B cell (primary cell): ENCODE measurements at regions not wholly inside any gene's neighbourhood (a gene's known extent, or its start where the extent isn't known, plus 50 kb on each side); places are given as distances from the start of the nearest gene placed in this dataset.
"Not testable (repeated sequence)": the region's sequence is repeated elsewhere in the genome, so short reads cannot be mapped to it uniquely, and the experiment has no call there.

ENCODE experiments used
- ATAC-seq: fragments of 200-7000 bp; cut with Tn5 transposase; one replicate; pipeline ENCODE4 v1.10.0; 2021; ENCODE audit warnings: low read depth, mild to moderate bottlenecking, moderate number of reproducible peaks, moderate library complexity
- CTCF ChIA-PET: fragments of 350-600 bp; sonication (Branson Sonifier 250); formaldehyde crosslinking; loops from one replicate; lab custom pipeline; 2021; ENCODE audit warnings: antibody characterized with exemption, inconsistent platforms; lab: Charles Lee
- POLR2A ChIA-PET: fragments of 350-600 bp; sonication (Branson Sonifier 250); formaldehyde crosslinking; loops from one replicate; lab custom pipeline; 2021; ENCODE audit warnings: antibody characterized with exemption; lab: Charles Lee
- DNase-seq: peaks from one replicate; pipeline ENCODE4 v3.0.0; 2013
- H2AFZ ChIP-seq: 2 replicates; pipeline ENCODE4 v1.6.1; 2012; ENCODE audit warnings: mild to moderate bottlenecking, low read depth, low read length; ENCODE audit not compliant: insufficient read depth, poor library complexity, severe bottlenecking
- H3K27ac ChIP-seq, 2 donors: 1 replicate in 1 of 2; 2 replicates in 1 of 2; pipeline ENCODE4 v1.5.1; 2012 to 2013; ENCODE audit warnings: low read length in 2 of 2, mild to moderate bottlenecking in 2 of 2, moderate library complexity in 1 of 2
- H3K27me3 ChIP-seq, 4 experiments: fragments of 200-600 bp in 1 of 4; sonication (generic) in 1 of 4; replicated peaks in 1 of 4; 1 replicate in 2 of 4; 2 replicates in 2 of 4; pipeline versions ENCODE4 v1.6.1 to v1.7.0; 2013 to 2016; ENCODE audit warnings: low read length in 3 of 4, mild to moderate bottlenecking in 2 of 4, mixed read lengths in 1 of 4, moderate library complexity in 1 of 4; ENCODE audit not compliant: insufficient read depth in 4 of 4, control insufficient read depth in 3 of 4; ENCODE audit errors: control extremely low read depth in 1 of 4
- H3K36me3 ChIP-seq, 2 experiments: replicated peaks in 1 of 2; 1 replicate in 1 of 2; 2 replicates in 1 of 2; pipeline versions ENCODE4 v1.6.1 to v1.7.1; 2013; ENCODE audit warnings: low read length in 1 of 2; ENCODE audit not compliant: insufficient read depth in 2 of 2, control insufficient read depth in 1 of 2; ENCODE audit errors: control extremely low read depth in 1 of 2, extremely low read depth in 1 of 2
- H3K4me1 ChIP-seq, 2 donors: fragments of 200-600 bp in 1 of 2; sonication (generic) in 1 of 2; 1 replicate in 1 of 2; 2 replicates in 1 of 2; pipeline versions ENCODE4 v1.5.1 to v1.6.1; 2013 to 2017; ENCODE audit warnings: low read length in 2 of 2; ENCODE audit not compliant: control insufficient read depth in 2 of 2, insufficient read depth in 2 of 2
- H3K4me2 ChIP-seq: replicated peaks from 2 replicates; pipeline ENCODE3; 2012; ENCODE audit warnings: mild to moderate bottlenecking, low read depth, low read length; ENCODE audit not compliant: poor library complexity, severe bottlenecking
- H3K4me3 ChIP-seq, 5 experiments: fragments of 200-600 bp in 1 of 5; sonication (generic) in 1 of 5; 1 replicate in 3 of 5; 2 replicates in 2 of 5; pipeline versions ENCODE4 v1.5.1 to v1.7.0; 2011 to 2016; ENCODE audit warnings: low read length in 4 of 5, mild to moderate bottlenecking in 4 of 5, low read depth in 2 of 5, control low read depth in 1 of 5, moderate library complexity in 1 of 5; ENCODE audit not compliant: insufficient read depth in 1 of 5; ENCODE audit errors: control extremely low read depth in 1 of 5, extremely low read depth in 1 of 5
- H3K79me2 ChIP-seq: fragments of 200-600 bp; sonication (generic); one replicate; pipeline ENCODE4 v1.6.0; 2016; ENCODE audit warnings: low read length; ENCODE audit not compliant: control insufficient read depth, insufficient read depth
- H3K9ac ChIP-seq: fragments of 200-600 bp; sonication (generic); 2 replicates; pipeline ENCODE4 v1.6.1; 2017; ENCODE audit warnings: mild to moderate bottlenecking, low read length, moderate library complexity
- H3K9me3 ChIP-seq, 3 donors: one replicate each; pipeline versions ENCODE4 v1.6.1 to v1.7.1; 2013; ENCODE audit warnings: low read length in 2 of 3; ENCODE audit not compliant: control insufficient read depth in 2 of 3, insufficient read depth in 1 of 3; ENCODE audit errors: control extremely low read depth in 1 of 3
- H4K20me1 ChIP-seq: 2 replicates; pipeline ENCODE4 v1.6.0; 2012; ENCODE audit warnings: mild to moderate bottlenecking, low read length; ENCODE audit not compliant: insufficient read depth, control insufficient read depth, poor library complexity, severe bottlenecking
- H3K27ac Mint-ChIP-seq: one replicate; pipeline ENCODE4 v1.8.0; 2021; ENCODE audit warnings: mixed read lengths
- H3K27me3 Mint-ChIP-seq: one replicate; pipeline ENCODE4 v1.8.0; 2021; ENCODE audit warnings: mixed read lengths
- H3K4me1 Mint-ChIP-seq: one replicate; pipeline ENCODE4 v1.8.0; 2021; ENCODE audit warnings: mixed read lengths
- H3K4me3 Mint-ChIP-seq: one replicate; pipeline ENCODE4 v1.8.0; 2021; ENCODE audit warnings: mixed read lengths
- H3K9me3 Mint-ChIP-seq: one replicate; pipeline ENCODE4 v1.8.0; 2022; ENCODE audit warnings: mixed read lengths; ENCODE audit not compliant: insufficient read depth
- CTCF ChIP-seq: fragments of 200-600 bp; IDR thresholded peaks from one replicate; pipeline ENCODE4 v1.8.0; 2022; ENCODE audit warnings: antibody characterized with exemption, mild to moderate bottlenecking
- EZH2 ChIP-seq: IDR thresholded peaks from 2 replicates; pipeline ENCODE4 v1.6.1; 2012; ENCODE audit warnings: borderline replicate concordance, low read depth, mild to moderate bottlenecking, moderate library complexity, low read length; ENCODE audit not compliant: insufficient read depth, poor library complexity, severe bottlenecking
- WGBS: methylation state at CpG from one replicate; pipeline ENCODE4 v1.1.5; 2013; ENCODE audit warnings: missing lambda C conversion rate; ENCODE audit not compliant: insufficient coverage; 5-methylcytosine and 5-hydroxymethylcytosine counted together
- intact Hi-C: fragments of 100-400 bp; cut with micrococcal nuclease; formaldehyde crosslinking; loops from one replicate; pipeline ENCODE4 v1.10.0; 2022

GRCh38 chrX:76643590-76643989, 216.1 kb downstream of the MAGEE1 start:
- no CpG with 5 or more reads among the region's 2 CpGs for WGBS
- Mint-ChIP-seq H3K9me3 (peaks cover 2% of the 10 kb centered on the region), H3K27me3 (no peaks in the 10 kb centered on the region), H3K4me1 (no peaks in the 10 kb centered on the region), H3K27ac (no peak overlapping the region), H3K4me3 (no peak overlapping the region)
- Histone ChIP-seq H4K20me1 (no peaks in the 10 kb centered on the region), H3K36me3 (no peaks in the 10 kb centered on the region), H3K4me1 (no peaks in the 10 kb centered on the region), H3K9ac (no peak overlapping the region), H2AFZ (no peak overlapping the region), H3K4me2 (no peak overlapping the region), H3K27ac (no peak overlapping the region), H3K4me3 (no peak overlapping the region), H3K79me2 (no peaks in the 10 kb centered on the region), H3K27me3 (no peaks in the 10 kb centered on the region), H3K9me3 (peaks cover 0 to 7% (median 0%) of the 10 kb centered on the region in 3 donors)
- ATAC-seq (no peak), DNase-seq (no peak)
- intact Hi-C loops, result no loop called here
- POLR2A ChIA-PET, result no interaction called here
- TF ChIP-seq EZH2 (no peak), CTCF (no peak)
- CTCF ChIA-PET, result no interaction called here

- H3K4me1 Mint-ChIP-seq, H3K4me1 ChIP-seq, H3K4me2 ChIP-seq, H3K79me2 ChIP-seq, intact Hi-C loops, DNase-seq, H3K27ac ChIP-seq, H3K36me3 ChIP-seq, H4K20me1 ChIP-seq, H2AFZ ChIP-seq, H3K4me3 ChIP-seq, CTCF ChIA-PET, H3K4me3 Mint-ChIP-seq, H3K27me3 ChIP-seq, H3K27ac Mint-ChIP-seq, ATAC-seq, POLR2A ChIA-PET, H3K27me3 Mint-ChIP-seq, H3K9me3 ChIP-seq, H3K9me3 Mint-ChIP-seq, H3K9ac ChIP-seq: not testable (repeated sequence)
- no CpG with 5 or more reads among the region's 3 CpGs for WGBS
These were observed 223.9 kb downstream of the MAGEE1 start for GRCh38 chrX:76651369-76651768.
